Astrocyte (in vitro differentiated cells and primary cell): ENCODE measurements at regions not wholly inside any gene's neighbourhood (a gene's known extent, or its start where the extent isn't known, plus 50 kb on each side); places are given as distances from the start of the nearest gene placed in this dataset.

Experiments
- CTCF ChIP-seq: IDR thresholded peaks from 2 replicates; pipeline ENCODE4 v1.5.1; 2011; ENCODE audit warnings: low read depth, mild to moderate bottlenecking, inconsistent platforms, low read length, moderate library complexity; ENCODE audit not compliant: insufficient read depth
- EZH2 ChIP-seq: IDR thresholded peaks from 2 replicates; pipeline ENCODE4 v1.6.1; 2012; ENCODE audit warnings: mild to moderate bottlenecking, low read length, inconsistent platforms; ENCODE audit not compliant: insufficient read depth

DNA sequence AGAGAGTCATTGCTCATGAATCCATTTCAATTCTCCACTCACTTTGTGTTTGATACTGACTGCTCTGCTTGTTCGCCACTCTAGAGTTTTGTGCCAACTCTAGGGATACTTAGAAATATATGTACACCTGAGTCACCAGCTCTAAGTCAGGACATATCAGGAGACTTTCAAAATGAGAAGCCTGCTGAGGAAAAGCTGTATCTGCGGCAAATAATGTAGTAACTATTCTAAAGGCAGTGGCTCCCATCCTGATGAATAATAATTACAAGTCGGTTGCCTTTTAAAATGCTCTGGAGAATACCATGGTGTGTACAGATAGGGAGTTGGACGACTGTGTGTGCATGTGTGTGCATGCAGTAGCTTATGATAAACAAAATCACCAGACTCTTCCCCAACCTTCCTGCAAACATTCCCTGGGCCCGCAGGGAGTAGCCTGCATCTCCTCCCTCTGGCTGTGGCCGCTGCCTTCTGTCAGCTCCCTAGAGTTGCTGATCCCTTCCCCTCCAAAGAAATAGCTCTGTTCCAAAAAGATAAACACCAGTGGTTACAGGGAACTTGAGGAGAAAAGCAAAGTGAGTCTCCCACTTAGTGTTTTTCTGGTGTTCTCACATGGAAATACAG lies 346.3 kb upstream of the UMPS start:
- no peak for TF ChIP-seq CTCF
- TF ChIP-seq EZH2: no peak
